HUES64 (cell line): ENCODE measurements at regions not wholly inside any gene's neighbourhood (a gene's known extent, or its start where the extent isn't known, plus 50 kb on each side); places are given as distances from the start of the nearest gene placed in this dataset.

Source experiments
- H3K27ac ChIP-seq: 2 replicates; pipeline ENCODE4 v1.7.0; 2013; ENCODE audit warnings: low read depth, low read length, inconsistent platforms
- H3K27me3 ChIP-seq: 2 replicates; pipeline ENCODE4 v1.6.1; 2013; ENCODE audit warnings: mild to moderate bottlenecking, low read length; ENCODE audit not compliant: insufficient read depth
- H3K36me3 ChIP-seq: 2 replicates; pipeline ENCODE4 v1.6.1; 2013; ENCODE audit warnings: mild to moderate bottlenecking, low read length; ENCODE audit not compliant: insufficient read depth
- H3K4me1 ChIP-seq: 2 replicates; pipeline ENCODE4 v1.6.1; 2013; ENCODE audit warnings: mild to moderate bottlenecking, low read length, moderate library complexity; ENCODE audit not compliant: insufficient read depth
- H3K4me3 ChIP-seq: 2 replicates; pipeline ENCODE4 v1.5.1; 2013; ENCODE audit warnings: mild to moderate bottlenecking, low read length, moderate library complexity
- H3K9ac ChIP-seq: 2 replicates; pipeline ENCODE4 v1.6.1; 2013; ENCODE audit warnings: mild to moderate bottlenecking, low read depth, low read length
- H3K9me3 ChIP-seq: 2 replicates; pipeline ENCODE4 v1.6.1; 2013; ENCODE audit warnings: low read depth, low read length; ENCODE audit not compliant: insufficient read depth
- WGBS: fragments of 150-250, 120-280 bp; methylation state at CpG from one replicate; pipeline ENCODE4 v1.1.7; 2013; ENCODE audit warnings: missing lambda C conversion rate; 5-methylcytosine and 5-hydroxymethylcytosine counted together

DNA sequence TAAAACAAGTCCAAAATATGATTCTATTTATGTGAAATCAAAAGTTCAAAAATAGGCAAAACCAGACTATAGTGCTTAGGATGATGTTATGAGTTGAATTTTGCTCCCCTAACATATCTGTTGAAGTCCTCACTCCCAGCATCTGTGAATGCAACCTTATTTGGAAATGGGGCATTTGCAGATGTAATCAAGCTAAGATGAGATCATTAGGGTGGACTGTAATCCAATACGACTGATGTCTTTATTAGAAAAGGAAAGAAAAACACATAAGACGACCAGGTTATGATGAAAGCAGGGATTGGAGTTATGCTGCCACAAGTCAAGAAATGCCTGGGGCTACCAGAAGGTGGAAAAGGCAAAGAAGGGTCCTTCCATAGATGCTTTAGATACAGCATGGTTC, 110.5 kb upstream of the CCDC39 start:
- 92% methylated on average over 2 of the region's 2 CpGs for WGBS
- H3K36me3 ChIP-seq: no peaks in the 10 kb centered on the region
- H3K9me3 ChIP-seq: no peaks in the 10 kb centered on the region
- no peak overlapping the region for H3K9ac ChIP-seq
- no peaks in the 10 kb centered on the region for H3K27me3 ChIP-seq
- no peak overlapping the region for H3K27ac ChIP-seq
- H3K4me1 ChIP-seq: peaks cover 3% of the 10 kb centered on the region; the same call in 1 of the 2 replicates
- H3K4me3 ChIP-seq: no peak overlapping the region

DNA sequence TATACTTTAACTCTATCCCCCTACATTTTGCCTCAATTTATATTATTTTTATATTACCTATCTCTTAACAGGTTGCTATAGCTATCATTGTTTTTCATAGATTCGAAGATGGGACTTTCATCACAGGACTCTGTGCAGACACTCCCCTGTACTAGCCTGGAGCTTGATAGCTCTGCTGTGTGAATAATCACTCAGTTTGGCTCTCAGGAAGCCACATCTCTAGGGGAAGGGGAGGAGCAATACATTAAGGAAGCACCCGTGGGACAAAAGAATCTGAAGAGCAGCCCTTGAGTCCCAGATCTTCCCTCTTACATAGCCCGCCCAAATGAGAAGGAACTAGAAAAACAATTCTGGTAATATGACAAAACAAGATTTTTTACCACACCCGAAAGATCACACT, 114.3 kb upstream of the FXR1 start:
- Histone ChIP-seq H3K9ac (no peak overlapping the region), H3K9me3 (no peaks in the 10 kb centered on the region), H3K27me3 (no peaks in the 10 kb centered on the region), H3K27ac (no peak overlapping the region), H3K36me3 (no peaks in the 10 kb centered on the region), H3K4me3 (no peak overlapping the region), H3K4me1 (no peaks in the 10 kb centered on the region)
- WGBS: 74% methylated on average over 4 of the region's 4 CpGs

GRCh38 chr3:180802837-180803236, 109.6 kb upstream of the FXR1 start:
- Histone ChIP-seq H3K4me3 (no peak overlapping the region), H3K9me3 (no peaks in the 10 kb centered on the region), H3K36me3 (no peaks in the 10 kb centered on the region), H3K4me1 (peaks cover 11% of the 10 kb centered on the region; the same call in 1 of the 2 replicates), H3K27me3 (no peaks in the 10 kb centered on the region), H3K27ac (no peak overlapping the region), H3K9ac (no peak overlapping the region)

GRCh38 chr3:180804916-180805315, 107.6 kb upstream of the FXR1 start:
- Histone ChIP-seq H3K4me1 (peaks cover 11% of the 10 kb centered on the region; the same call in 1 of the 2 replicates), H3K27me3 (no peaks in the 10 kb centered on the region), H3K9me3 (no peaks in the 10 kb centered on the region), H3K4me3 (no peak overlapping the region), H3K36me3 (no peaks in the 10 kb centered on the region), H3K27ac (peak overlapping the region; percentile 74), H3K9ac (peak overlapping the region; percentile 69)
- WGBS: 9% methylated on average over 6 of the region's 6 CpGs

GRCh38 chr3:180808823-180809575, 103.5 kb upstream of the FXR1 start:
- Histone ChIP-seq H3K36me3 (no peaks in the 10 kb centered on the region), H3K9ac (no peak overlapping the region), H3K27ac (no peak overlapping the region)

DNA sequence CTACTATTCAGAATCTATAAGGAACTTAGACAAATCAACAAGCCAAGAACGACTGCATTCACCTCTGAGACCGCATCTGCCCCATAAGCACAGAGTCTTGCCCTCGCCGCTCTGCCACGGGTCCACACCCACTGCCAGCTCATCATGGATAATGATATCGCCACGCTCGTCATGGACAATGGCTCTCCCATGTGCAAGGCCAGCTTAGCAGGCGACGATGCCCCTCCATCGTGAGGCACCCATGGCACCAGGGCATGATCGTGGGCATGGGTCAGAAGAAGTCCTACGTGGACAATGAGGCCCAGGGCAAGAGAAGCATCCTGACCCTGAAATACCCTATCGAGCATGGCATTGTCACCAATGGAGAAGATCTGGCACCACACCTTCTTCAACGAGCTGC, 92.1 kb upstream of the FXR1 start:
- 95% methylated on average over 15 of the region's 15 CpGs for WGBS
- H3K9ac ChIP-seq: no peak overlapping the region
- H3K36me3 ChIP-seq: no peaks in the 10 kb centered on the region
- H3K4me3 ChIP-seq: no peak overlapping the region
- no peaks in the 10 kb centered on the region for H3K9me3 ChIP-seq
- no peak overlapping the region for H3K27ac ChIP-seq
- H3K27me3 ChIP-seq: no peaks in the 10 kb centered on the region
- H3K4me1 ChIP-seq: no peaks in the 10 kb centered on the region

More at GRCh38 chr3:180808823-180809575, 103.5 kb upstream of the FXR1 start:
- Histone ChIP-seq H3K4me3 (no peak overlapping the region), H3K27me3 (no peaks in the 10 kb centered on the region), H3K4me1 (peaks cover 11% of the 10 kb centered on the region; the same call in 1 of the 2 replicates), H3K9me3 (no peaks in the 10 kb centered on the region)
- WGBS: 94% methylated on average over 1 of the region's 1 CpG

DNA sequence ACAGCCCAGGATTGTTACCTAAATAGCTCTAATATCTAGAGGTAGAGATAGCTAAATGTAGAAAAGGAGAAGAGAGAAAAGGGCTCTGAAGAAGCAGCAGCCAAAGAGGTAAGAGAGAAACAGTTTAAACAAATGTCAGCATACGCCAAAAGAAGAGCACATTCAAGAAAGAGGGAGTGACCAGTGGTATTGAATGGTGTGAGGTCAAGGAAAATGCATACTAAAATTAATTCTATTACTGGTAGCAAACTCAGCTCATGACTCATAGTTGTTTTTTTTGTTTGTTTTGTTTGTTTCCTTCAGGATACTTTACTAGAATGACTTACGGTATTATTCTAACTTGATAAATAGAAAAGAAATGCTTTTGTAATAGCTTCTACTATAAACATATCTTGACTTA, 86.5 kb upstream of the FXR1 start:
- no peaks in the 10 kb centered on the region for H3K36me3 ChIP-seq
- no peaks in the 10 kb centered on the region for H3K4me1 ChIP-seq
- H3K9ac ChIP-seq: no peak overlapping the region
- no peak overlapping the region for H3K4me3 ChIP-seq
- no peak overlapping the region for H3K27ac ChIP-seq
- WGBS: 100% methylated on average over 1 of the region's 2 CpGs
- H3K27me3 ChIP-seq: no peaks in the 10 kb centered on the region
- H3K9me3 ChIP-seq: no peaks in the 10 kb centered on the region

- Histone ChIP-seq H3K27ac (no peak overlapping the region), H3K9ac (no peak overlapping the region), H3K4me3 (no peak overlapping the region), H3K4me1 (no peaks in the 10 kb centered on the region), H3K9me3 (no peaks in the 10 kb centered on the region), H3K27me3 (no peaks in the 10 kb centered on the region), H3K36me3 (no peaks in the 10 kb centered on the region)
- WGBS: 91% methylated on average over 3 of the region's 3 CpGs
These were observed 85.3 kb upstream of the FXR1 start for GRCh38 chr3:180827171-180827570.

DNA sequence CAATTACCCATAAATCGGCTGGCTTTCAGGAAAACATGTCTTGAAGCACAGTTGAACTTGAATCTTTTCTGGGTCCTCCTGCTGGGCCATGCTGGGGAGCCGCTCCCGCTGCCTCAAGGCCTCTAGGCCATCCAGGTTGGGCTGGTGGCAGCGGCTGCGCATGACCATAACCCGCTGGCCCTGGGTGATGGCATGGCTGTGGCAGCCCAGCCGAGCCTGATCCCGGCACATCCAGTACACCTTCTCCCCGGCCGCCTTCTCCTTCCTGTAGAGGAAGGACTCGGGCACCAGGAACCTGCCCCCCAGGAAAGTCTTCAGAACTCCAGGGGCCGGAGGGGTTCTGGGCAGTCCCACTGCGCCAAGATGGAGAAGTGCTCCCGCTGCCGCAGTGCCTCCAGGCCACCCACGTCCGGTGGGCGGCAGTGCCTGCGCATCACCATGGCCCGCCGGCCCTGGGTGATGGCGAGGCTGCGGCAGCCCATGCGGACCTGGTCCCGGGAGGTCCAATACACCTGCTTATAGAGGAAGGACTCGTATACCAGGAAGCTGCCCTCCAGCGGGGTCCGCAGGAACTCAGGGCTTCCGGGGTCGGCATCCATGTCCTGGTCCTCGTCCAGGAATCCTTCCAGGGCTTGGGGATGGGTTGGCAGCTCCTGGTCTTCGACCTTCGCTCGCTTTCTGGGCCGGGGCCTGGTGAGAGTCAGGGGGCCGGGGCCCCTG, 84.3 kb upstream of the FXR1 start:
- no peaks in the 10 kb centered on the region for H3K36me3 ChIP-seq
- no peaks in the 10 kb centered on the region for H3K9me3 ChIP-seq
- H3K4me3 ChIP-seq: no peak overlapping the region
- H3K27me3 ChIP-seq: no peaks in the 10 kb centered on the region
- no peak overlapping the region for H3K9ac ChIP-seq
- WGBS: 96% methylated on average over 36 of the region's 36 CpGs
- H3K27ac ChIP-seq: no peak overlapping the region
- H3K4me1 ChIP-seq: no peaks in the 10 kb centered on the region

- Histone ChIP-seq H3K9ac (no peak overlapping the region), H3K4me1 (no peaks in the 10 kb centered on the region), H3K36me3 (no peaks in the 10 kb centered on the region), H3K9me3 (no peaks in the 10 kb centered on the region), H3K27me3 (no peaks in the 10 kb centered on the region), H3K27ac (no peak overlapping the region), H3K4me3 (no peak overlapping the region)
- 95% methylated on average over 43 of the region's 43 CpGs for WGBS
These were observed 83.6 kb upstream of the FXR1 start for GRCh38 chr3:180828723-180829408.
